ENCODE measurements at regions not wholly inside any gene's neighbourhood (a gene's known extent, or its start where the extent isn't known, plus 50 kb on each side); places are given as distances from the start of the nearest gene placed in this dataset.
"Not testable (repeated sequence)": the region's sequence is repeated elsewhere in the genome, so short reads cannot be mapped to it uniquely, and the experiment has no call there.

- DNase-seq = no peak
Measured at GRCh38 chr9:86997156-86997555, 49.9 kb upstream of the GAS1 start.

- no peak for DNase-seq
Measured at GRCh38 chr9:86997951-86998350, 50.6 kb upstream of the GAS1 start.

- no peak for DNase-seq
Measured at GRCh38 chr9:87002517-87002916, 55.2 kb upstream of the GAS1 start.

- no peak for DNase-seq
Measured at GRCh38 chr9:87004016-87004415, 56.7 kb upstream of the GAS1 start.

GRCh38 chr9:87006956-87007355 is 59.6 kb upstream of the GAS1 start:
- no peak for DNase-seq

GRCh38 chr9:87007711-87008366 is 60.5 kb upstream of the GAS1 start:
- DNase-seq = no peak

GRCh38 chr9:87008667-87009066 is 61.4 kb upstream of the GAS1 start:
- no peak for DNase-seq

- DNase-seq = no peak
Measured at GRCh38 chr9:87010626-87011025, 63.3 kb upstream of the GAS1 start.

GRCh38 chr9:87011551-87011950 is 64.2 kb upstream of the GAS1 start:
- no peak for DNase-seq

- no peak for DNase-seq
Measured at GRCh38 chr9:87013490-87013889, 66.2 kb upstream of the GAS1 start.

GRCh38 chr9:87014436-87014835 is 67.1 kb upstream of the GAS1 start:
- DNase-seq = no peak

GRCh38 chr9:87016681-87017080 is 69.4 kb upstream of the GAS1 start:
- DNase-seq = no peak

- no peak for DNase-seq
Measured at GRCh38 chr9:87020169-87020950, 73.1 kb upstream of the GAS1 start.

- no peak for DNase-seq
Measured at GRCh38 chr9:87022178-87022577, 74.9 kb upstream of the GAS1 start.

- no peak for DNase-seq
Measured at GRCh38 chr9:87026204-87026603, 78.9 kb upstream of the GAS1 start.

GRCh38 chr9:87028836-87029235 is 81.5 kb upstream of the GAS1 start:
- not testable (repeated sequence) for DNase-seq

- DNase-seq = no peak
Measured at GRCh38 chr9:87029905-87030304, 82.6 kb upstream of the GAS1 start.

GRCh38 chr9:87034841-87035240 is 87.5 kb upstream of the GAS1 start:
- DNase-seq = no peak

GRCh38 chr9:87035879-87036278 is 88.6 kb upstream of the GAS1 start:
- DNase-seq = no peak

GRCh38 chr9:87036506-87036905 is 89.2 kb upstream of the GAS1 start:
- no peak for DNase-seq

- DNase-seq = no peak
Measured at GRCh38 chr9:87039809-87040392, 92.6 kb upstream of the GAS1 start.

- no peak for DNase-seq
Measured at GRCh38 chr9:87040410-87041009, 93.2 kb upstream of the GAS1 start.

- DNase-seq = peak; percentile 22
Measured at GRCh38 chr9:87041553-87042235, 94.4 kb upstream of the GAS1 start.
